Hepatocyte (in vitro differentiated cells): ENCODE measurements at regions not wholly inside any gene's neighbourhood (a gene's known extent, or its start where the extent isn't known, plus 50 kb on each side); places are given as distances from the start of the nearest gene placed in this dataset.

Experiments
- DNase-seq: peaks from one replicate; pipeline ENCODE4 v3.0.0-alpha.2; 2016; ENCODE audit warnings: low spot score
- H2AFZ ChIP-seq: fragments of 200-600 bp; sonication (generic); 2 replicates; pipeline ENCODE4 v1.6.0; 2016; ENCODE audit warnings: antibody characterized with exemption, mild to moderate bottlenecking
- H3K27ac ChIP-seq: fragments of 200-600 bp; sonication (generic); 2 replicates; pipeline ENCODE4 v1.5.1; 2016; ENCODE audit warnings: mild to moderate bottlenecking
- H3K27me3 ChIP-seq: fragments of 200-600 bp; sonication (generic); 2 replicates; pipeline ENCODE4 v1.6.1; 2016
- H3K36me3 ChIP-seq: fragments of 200-600 bp; sonication (generic); replicated peaks from 2 replicates; pipeline ENCODE4 v1.5.1; 2016; ENCODE audit warnings: low read depth; ENCODE audit not compliant: insufficient read depth
- H3K4me1 ChIP-seq: fragments of 200-600 bp; sonication (generic); 2 replicates; pipeline ENCODE4 v1.5.1; 2016; ENCODE audit warnings: mild to moderate bottlenecking, moderate library complexity; ENCODE audit not compliant: insufficient read depth
- H3K4me2 ChIP-seq: fragments of 200-600 bp; sonication (generic); 2 replicates; pipeline ENCODE4 v1.6.0; 2016
- H3K4me3 ChIP-seq: fragments of 200-600 bp; sonication (generic); 2 replicates; pipeline ENCODE4 v1.5.1; 2016; ENCODE audit warnings: mild to moderate bottlenecking
- H3K79me2 ChIP-seq: fragments of 200-600 bp; sonication (generic); 2 replicates; pipeline ENCODE4 v1.6.0; 2017; ENCODE audit warnings: mild to moderate bottlenecking
- H3K9me2 ChIP-seq: fragments of 200-600 bp; sonication (generic); replicated peaks from 2 replicates; pipeline ENCODE4 v1.6.0; 2017; ENCODE audit warnings: mild to moderate bottlenecking; ENCODE audit not compliant: insufficient read depth
- H3K9me3 ChIP-seq: fragments of 200-600 bp; sonication (generic); 2 replicates; pipeline ENCODE4 v1.5.1; 2016; ENCODE audit warnings: low read depth, mild to moderate bottlenecking
- H4K20me1 ChIP-seq: fragments of 200-600 bp; sonication (generic); 2 replicates; pipeline ENCODE4 v1.6.0; 2016; ENCODE audit warnings: mild to moderate bottlenecking; ENCODE audit not compliant: insufficient read depth, poor library complexity, severe bottlenecking
- CTCF ChIP-seq: fragments of 200-600 bp; sonication (generic); IDR thresholded peaks from 2 replicates; pipeline ENCODE4 v1.5.1; 2016; ENCODE audit warnings: antibody characterized with exemption, mild to moderate bottlenecking; ENCODE audit not compliant: poor library complexity
- EZH2 ChIP-seq: fragments of 200-600 bp; sonication (generic); IDR thresholded peaks from 2 replicates; pipeline ENCODE4 v1.6.1; 2016; ENCODE audit warnings: antibody characterized with exemption, mild to moderate bottlenecking, borderline replicate concordance
- EZH2phosphoT487 ChIP-seq: fragments of 200-600 bp; sonication (generic); IDR thresholded peaks from one replicate; pipeline ENCODE4 v1.6.1; 2018; ENCODE audit warnings: antibody characterized with exemption, mild to moderate bottlenecking, low read depth, moderate library complexity; ENCODE audit not compliant: unreplicated experiment, severe bottlenecking
- WGBS: methylation state at CpG from one replicate; pipeline ENCODE4 v1.1.6; 2016; ENCODE audit warnings: low lambda C conversion rate; ENCODE audit errors: missing lambda C conversion rate; 5-methylcytosine and 5-hydroxymethylcytosine counted together

- TF ChIP-seq EZH2 = no peak
- Histone ChIP-seq H4K20me1 (no peaks in the 10 kb centered on the region), H3K4me2 (no peak overlapping the region), H3K27me3 (no peaks in the 10 kb centered on the region), H3K27ac (no peak overlapping the region), H2AFZ (no peak overlapping the region), H3K9me2 (no peaks in the 10 kb centered on the region), H3K4me1 (no peaks in the 10 kb centered on the region), H3K36me3 (no peaks in the 10 kb centered on the region), H3K4me3 (no peak overlapping the region), H3K9me3 (no peaks in the 10 kb centered on the region), H3K79me2 (peaks cover 24% of the 10 kb centered on the region)
- DNase-seq = no peak
- WGBS = 90% methylated on average over 3 of the region's 3 CpGs
These were observed 583.9 kb upstream of the DIPK2B start for GRCh38 chrX:45784590-45784989.

GRCh38 chrX:45783002-45783401, 582.3 kb upstream of the DIPK2B start:
- Histone ChIP-seq H3K79me2 (peaks cover 36% of the 10 kb centered on the region), H3K27me3 (no peaks in the 10 kb centered on the region), H3K36me3 (no peaks in the 10 kb centered on the region), H3K9me2 (no peaks in the 10 kb centered on the region), H2AFZ (no peak overlapping the region), H4K20me1 (peaks cover 3% of the 10 kb centered on the region), H3K27ac (no peak overlapping the region), H3K9me3 (no peaks in the 10 kb centered on the region), H3K4me1 (no peaks in the 10 kb centered on the region), H3K4me2 (no peak overlapping the region), H3K4me3 (no peak overlapping the region)
- TF ChIP-seq CTCF = no peak
- no peak for TF ChIP-seq EZH2phosphoT487
- TF ChIP-seq EZH2 = no peak
- DNase-seq = no peak
- WGBS = 86% methylated on average over 6 of the region's 6 CpGs

- TF ChIP-seq EZH2 (no peak), EZH2phosphoT487 (no peak), CTCF (peak; percentile 31)
- H3K9me2 ChIP-seq = no peaks in the 10 kb centered on the region
- peak overlapping the region; percentile 38 for H3K27ac ChIP-seq
- no peak overlapping the region for H3K4me3 ChIP-seq
- no peaks in the 10 kb centered on the region for H3K9me3 ChIP-seq
- 61% methylated on average over 4 of the region's 4 CpGs for WGBS
- peaks cover 3% of the 10 kb centered on the region for H4K20me1 ChIP-seq
- peaks cover 40% of the 10 kb centered on the region for H3K79me2 ChIP-seq
- peak; percentile 47 for DNase-seq
- no peaks in the 10 kb centered on the region for H3K36me3 ChIP-seq
- no peak overlapping the region for H3K4me2 ChIP-seq
- no peaks in the 10 kb centered on the region for H3K27me3 ChIP-seq
- H2AFZ ChIP-seq = no peak overlapping the region
- no peaks in the 10 kb centered on the region for H3K4me1 ChIP-seq
These were observed 581.4 kb upstream of the DIPK2B start for GRCh38 chrX:45781901-45782553.

GRCh38 chrX:45778616-45779015, 577.9 kb upstream of the DIPK2B start:
- Histone ChIP-seq H2AFZ (no peak overlapping the region), H3K9me2 (no peaks in the 10 kb centered on the region), H3K4me1 (peaks cover 2% of the 10 kb centered on the region), H3K27ac (no peak overlapping the region), H3K36me3 (no peaks in the 10 kb centered on the region), H3K4me3 (no peak overlapping the region), H3K27me3 (no peaks in the 10 kb centered on the region), H3K9me3 (no peaks in the 10 kb centered on the region), H4K20me1 (peaks cover 3% of the 10 kb centered on the region), H3K4me2 (no peak overlapping the region), H3K79me2 (peaks cover 45% of the 10 kb centered on the region)
- 56% methylated on average over 1 of the region's 1 CpG for WGBS
- DNase-seq = no peak
- TF ChIP-seq EZH2 (no peak), EZH2phosphoT487 (no peak), CTCF (no peak)
